ENCODE measurements at regions not wholly inside any gene's neighbourhood (a gene's known extent, or its start where the extent isn't known, plus 50 kb on each side); places are given as distances from the start of the nearest gene placed in this dataset.
"Not testable (repeated sequence)": the region's sequence is repeated elsewhere in the genome, so short reads cannot be mapped to it uniquely, and the experiment has no call there.

GRCh38 chr2:55811048-55811447 is 112.5 kb downstream of the EFEMP1 start:
- DNase-seq (ENCODE audit: low spot score) = no peak

- DNase-seq (ENCODE audit: low spot score) = no peak
These were observed 113.0 kb downstream of the EFEMP1 start for GRCh38 chr2:55810622-55811020.

- DNase-seq (ENCODE audit: low spot score) = no peak
These were observed 113.5 kb downstream of the EFEMP1 start for GRCh38 chr2:55809875-55810621.

GRCh38 chr2:55807900-55808299 is 114.3 kb upstream of the PNPT1 start:
- DNase-seq (ENCODE audit: low spot score) = no peak

- no peak for DNase-seq (ENCODE audit: low spot score)
These were observed 112.0 kb upstream of the PNPT1 start for GRCh38 chr2:55805686-55806085.

GRCh38 chr2:55804535-55804934 is 110.9 kb upstream of the PNPT1 start:
- DNase-seq (ENCODE audit: low spot score) = no peak

- DNase-seq (ENCODE audit: low spot score) = no peak
These were observed 108.4 kb upstream of the PNPT1 start for GRCh38 chr2:55802067-55802466.

GRCh38 chr2:55801436-55801835 is 107.8 kb upstream of the PNPT1 start:
- no peak for DNase-seq (ENCODE audit: low spot score)

GRCh38 chr2:55799624-55800023 is 106.0 kb upstream of the PNPT1 start:
- not testable (repeated sequence) for DNase-seq (ENCODE audit: low spot score)

- no peak for DNase-seq (ENCODE audit: low spot score)
These were observed 102.5 kb upstream of the PNPT1 start for GRCh38 chr2:55796121-55796520.

GRCh38 chr2:55793602-55794001 is 100.0 kb upstream of the PNPT1 start:
- DNase-seq (ENCODE audit: low spot score) = not testable (repeated sequence)

GRCh38 chr2:55786280-55786679 is 92.6 kb upstream of the PNPT1 start:
- no peak for DNase-seq (ENCODE audit: low spot score)

GRCh38 chr2:55783751-55784150 is 90.1 kb upstream of the PNPT1 start:
- DNase-seq (ENCODE audit: low spot score) = not testable (repeated sequence)

GRCh38 chr2:55782528-55783173 is 89.0 kb upstream of the PNPT1 start:
- no peak for DNase-seq (ENCODE audit: low spot score)

- no peak for DNase-seq (ENCODE audit: low spot score)
These were observed 87.9 kb upstream of the PNPT1 start for GRCh38 chr2:55781542-55781941.

GRCh38 chr2:55780697-55781096 is 87.1 kb upstream of the PNPT1 start:
- DNase-seq (ENCODE audit: low spot score) = no peak

GRCh38 chr2:55779459-55780421 is 86.1 kb upstream of the PNPT1 start:
- DNase-seq (ENCODE audit: low spot score) = peak; percentile 66

- DNase-seq (ENCODE audit: low spot score) = no peak
These were observed 83.3 kb upstream of the PNPT1 start for GRCh38 chr2:55776966-55777365.

- DNase-seq (ENCODE audit: low spot score) = no peak
These were observed 82.8 kb upstream of the PNPT1 start for GRCh38 chr2:55776479-55776878.

GRCh38 chr2:55775828-55776227 is 82.2 kb upstream of the PNPT1 start:
- no peak for DNase-seq (ENCODE audit: low spot score)

GRCh38 chr2:55773651-55774050 is 80.0 kb upstream of the PNPT1 start:
- DNase-seq (ENCODE audit: low spot score) = not testable (repeated sequence)
